ENCODE measurements at regions not wholly inside any gene's neighbourhood (a gene's known extent, or its start where the extent isn't known, plus 50 kb on each side); places are given as distances from the start of the nearest gene placed in this dataset.

GRCh38 chr3:124402791-124403190 is 327.5 kb upstream of the UMPS start:
- intact Hi-C loops (cut with micrococcal nuclease; ENCODE audit: unreplicated experiment) = no loop called here
- ATAC-seq = no peak
- H3K79me2 ChIP-seq (ENCODE audit: insufficient read depth, low read length) = no peaks in the 10 kb centered on the region
- no peak overlapping the region for H3K4me2 ChIP-seq (ENCODE audit: low read depth, low read length)
- no peaks in the 10 kb centered on the region for H3K36me3 ChIP-seq (replicated peaks in 1 of 2; ENCODE audit: control insufficient read depth in 1 of 2, insufficient read depth in 2 of 2, low read length in 2 of 2)
- ChIA-PET POLR2A (no interaction called here), CTCF (ENCODE audit: low intra/inter-chr PET ratio, low total read pairs) (no interaction called here)
- no peak for FAIRE-seq
- H3K27me3 ChIP-seq (ENCODE audit: control insufficient read depth in 1 of 2, insufficient read depth in 2 of 2, low read length in 2 of 2) = no peaks in the 10 kb centered on the region
- H3K9me3 ChIP-seq (ENCODE audit: low read length) = no peaks in the 10 kb centered on the region
- TF ChIP-seq RFX1 (IDR thresholded peaks at IDR 0.05) (no peak), BRD4 (CRISPR knock-in tag; IDR thresholded peaks at IDR 0.05) (no peak), ZNF790 (CRISPR knock-in tag; IDR thresholded peaks at IDR 0.05; ENCODE audit: borderline replicate concordance) (no peak), POLR2G (IDR thresholded peaks at IDR 0.05; ENCODE audit: low read depth, low read length) (no peak), GTF3A (CRISPR knock-in tag; conservative IDR thresholded peaks at IDR 0.05) (no peak), REST (IDR thresholded peaks at IDR 0.05; ENCODE audit: borderline replicate concordance in 1 of 2, low read depth in 1 of 2, low read length in 2 of 2) (no peak), NFIB (CRISPR knock-in tag; IDR thresholded peaks at IDR 0.05; ENCODE audit: borderline replicate concordance) (no peak), PREB (CRISPR knock-in tag; IDR thresholded peaks at IDR 0.05) (no peak), HOXA7 (CRISPR knock-in tag; IDR thresholded peaks at IDR 0.05) (no peak), PRMT3 (CRISPR knock-in tag; IDR thresholded peaks at IDR 0.05; ENCODE audit: borderline replicate concordance, low read depth) (no peak), MTA3 (CRISPR knock-in tag; IDR thresholded peaks at IDR 0.05) (no peak), ZNF335 (CRISPR knock-in tag; IDR thresholded peaks at IDR 0.05) (no peak), BATF2 (CRISPR knock-in tag; IDR thresholded peaks at IDR 0.05) (no peak)
- no peak overlapping the region for H2AFZ ChIP-seq (ENCODE audit: low read length)
- WGBS (ENCODE audit: low lambda C conversion rate) = 1% methylated on average over 4 of the region's 4 CpGs
- in situ Hi-C loops (cut with HindIII; ENCODE audit: extremely low pct_ligation_motif_present, low pct_unique_long_range_greater_than_20kb) = no loop called here
- H3K4me1 ChIP-seq (ENCODE audit: insufficient read depth, low read length) = no peaks in the 10 kb centered on the region
- no peak for DNase-seq (ENCODE audit: low spot score)
- no peak overlapping the region for H3K9ac ChIP-seq (ENCODE audit: insufficient read depth, low read depth, low read length)
- H3K4me3 ChIP-seq (replicated peaks in 1 of 3; ENCODE audit: insufficient read depth in 1 of 3, low read depth in 2 of 3, low read length in 3 of 3) = no peak overlapping the region
- H3K27ac ChIP-seq (ENCODE audit: extremely low read length, insufficient read depth, low read length) = no peak overlapping the region
- H4K20me1 ChIP-seq (ENCODE audit: insufficient read depth, low read length) = no peaks in the 10 kb centered on the region
- no TSS peak for BruUV-seq (replicated peaks)

Measured in HepG2 (cell line).